Mucosa of rectum (tissue), 2 donors: ENCODE measurements at regions not wholly inside any gene's neighbourhood (a gene's known extent, or its start where the extent isn't known, plus 50 kb on each side); places are given as distances from the start of the nearest gene placed in this dataset.
A peak's percentile ranks its signal among the peaks of the same experiment; 100 is the strongest.

Experiments used
- H3K27ac ChIP-seq, 2 donors: one replicate each; pipeline ENCODE4 v1.7.0; 2013; ENCODE audit warnings: inconsistent platforms in 2 of 2, low read depth in 2 of 2, low read length in 2 of 2
- H3K27me3 ChIP-seq, 2 donors: one replicate each; pipeline ENCODE4 v1.7.0; 2013; ENCODE audit warnings: low read length in 2 of 2; ENCODE audit not compliant: control insufficient read depth in 2 of 2, insufficient read depth in 2 of 2
- H3K36me3 ChIP-seq, 2 donors: one replicate each; pipeline ENCODE4 v1.7.0; 2013; ENCODE audit warnings: low read length in 2 of 2; ENCODE audit not compliant: control insufficient read depth in 2 of 2, insufficient read depth in 2 of 2
- H3K4me1 ChIP-seq, 2 donors: one replicate each; pipeline ENCODE4 v1.7.0; 2013; ENCODE audit warnings: low read length in 2 of 2, mild to moderate bottlenecking in 1 of 2; ENCODE audit not compliant: control insufficient read depth in 2 of 2, insufficient read depth in 2 of 2
- H3K4me3 ChIP-seq, 2 donors: one replicate each; pipeline ENCODE4 v1.7.0; 2013; ENCODE audit warnings: low read length in 2 of 2
- H3K9ac ChIP-seq, 2 donors: one replicate each; pipeline ENCODE4 v1.7.0; 2013; ENCODE audit warnings: low read length in 2 of 2, low read depth in 1 of 2, mild to moderate bottlenecking in 1 of 2
- H3K9me3 ChIP-seq, 2 donors: one replicate each; pipeline ENCODE4 v1.7.0; 2013; ENCODE audit warnings: low read length in 2 of 2; ENCODE audit not compliant: control insufficient read depth in 2 of 2
- donor health status: healthy.
- donor health status: Normal muscosa, but diverticular disease.

GRCh38 chr4:101451086-101451485 is 103.8 kb upstream of the PPP3CA start:
- H3K27me3 ChIP-seq: no peaks in the 10 kb centered on the region
- H3K4me1 ChIP-seq: no peaks in the 10 kb centered on the region

GRCh38 chr4:101441446-101441845 is 94.1 kb upstream of the PPP3CA start:
- H3K36me3 ChIP-seq: no peaks in the 10 kb centered on the region
- no peak overlapping the region for H3K4me3 ChIP-seq
- no peaks in the 10 kb centered on the region for H3K27me3 ChIP-seq
- no peak overlapping the region for H3K9ac ChIP-seq
- H3K4me1 ChIP-seq: no peaks in the 10 kb centered on the region
- H3K9me3 ChIP-seq: no peaks in the 10 kb centered on the region
- no peak overlapping the region for H3K27ac ChIP-seq

More at GRCh38 chr4:101451086-101451485, 103.8 kb upstream of the PPP3CA start:
- no peak overlapping the region for H3K27ac ChIP-seq
- H3K9ac ChIP-seq: no peak overlapping the region
- no peaks in the 10 kb centered on the region for H3K36me3 ChIP-seq
- no peak overlapping the region for H3K4me3 ChIP-seq
- H3K9me3 ChIP-seq: no peaks in the 10 kb centered on the region

- no peaks in the 10 kb centered on the region for H3K9me3 ChIP-seq
- no peaks in the 10 kb centered on the region for H3K36me3 ChIP-seq
- H3K4me3 ChIP-seq: no peak overlapping the region
- no peak overlapping the region for H3K9ac ChIP-seq
- no peaks in the 10 kb centered on the region for H3K27me3 ChIP-seq
- H3K4me1 ChIP-seq: no peaks in the 10 kb centered on the region
- no peak overlapping the region for H3K27ac ChIP-seq
Observed at GRCh38 chr4:101439926-101440325, 92.6 kb upstream of the PPP3CA start.

GRCh38 chr4:101421386-101421785 is 74.1 kb upstream of the PPP3CA start:
- Histone ChIP-seq H3K27ac (no peak overlapping the region), H3K4me3 (no peak overlapping the region), H3K9ac (no peak overlapping the region), H3K4me1 (peaks cover 4 to 9% of the 10 kb centered on the region in 2 donors), H3K27me3 (no peaks in the 10 kb centered on the region), H3K9me3 (no peaks in the 10 kb centered on the region), H3K36me3 (no peaks in the 10 kb centered on the region)

- peaks cover 4 to 9% of the 10 kb centered on the region in 2 donors for H3K4me1 ChIP-seq
- no peaks in the 10 kb centered on the region for H3K36me3 ChIP-seq
- no peak overlapping the region for H3K27ac ChIP-seq
- no peaks in the 10 kb centered on the region for H3K27me3 ChIP-seq
- no peaks in the 10 kb centered on the region for H3K9me3 ChIP-seq
- H3K4me3 ChIP-seq: no peak overlapping the region
- H3K9ac ChIP-seq: no peak overlapping the region
Observed at GRCh38 chr4:101420661-101421060, 73.3 kb upstream of the PPP3CA start.

GRCh38 chr4:101419336-101420135 is 72.2 kb upstream of the PPP3CA start:
- H3K4me3 ChIP-seq: peak overlapping the region in 1 of 2 donors; percentile 0
- peak overlapping the region in 1 of 2 donors; percentile 13 for H3K27ac ChIP-seq

GRCh38 chr4:101418466-101418865 is 71.1 kb upstream of the PPP3CA start:
- Histone ChIP-seq H3K27me3 (no peaks in the 10 kb centered on the region), H3K4me3 (no peak overlapping the region), H3K9me3 (no peaks in the 10 kb centered on the region), H3K9ac (no peak overlapping the region), H3K36me3 (no peaks in the 10 kb centered on the region), H3K4me1 (peaks cover 4 to 9% of the 10 kb centered on the region in 2 donors), H3K27ac (no peak overlapping the region)

More at GRCh38 chr4:101419336-101420135, 72.2 kb upstream of the PPP3CA start:
- Histone ChIP-seq H3K9me3 (no peaks in the 10 kb centered on the region), H3K9ac (no peak overlapping the region), H3K4me1 (peaks cover 4 to 9% of the 10 kb centered on the region in 2 donors), H3K36me3 (no peaks in the 10 kb centered on the region), H3K27me3 (no peaks in the 10 kb centered on the region)

- Histone ChIP-seq H3K36me3 (no peaks in the 10 kb centered on the region), H3K9me3 (no peaks in the 10 kb centered on the region)
Observed at GRCh38 chr4:101418055-101418454, 70.7 kb upstream of the PPP3CA start.

GRCh38 chr4:101417046-101417445 is 69.7 kb upstream of the PPP3CA start:
- Histone ChIP-seq H3K27ac (no peak overlapping the region), H3K9me3 (no peaks in the 10 kb centered on the region), H3K9ac (no peak overlapping the region), H3K27me3 (no peaks in the 10 kb centered on the region), H3K36me3 (no peaks in the 10 kb centered on the region), H3K4me1 (peaks cover 4 to 9% of the 10 kb centered on the region in 2 donors), H3K4me3 (no peak overlapping the region)

More at GRCh38 chr4:101418055-101418454, 70.7 kb upstream of the PPP3CA start:
- H3K27me3 ChIP-seq: no peaks in the 10 kb centered on the region
- no peak overlapping the region for H3K9ac ChIP-seq
- peaks cover 4 to 9% of the 10 kb centered on the region in 2 donors for H3K4me1 ChIP-seq
- H3K4me3 ChIP-seq: no peak overlapping the region
- no peak overlapping the region for H3K27ac ChIP-seq

- Histone ChIP-seq H3K27me3 (no peaks in the 10 kb centered on the region), H3K4me1 (peaks cover 4 to 9% of the 10 kb centered on the region in 2 donors), H3K27ac (no peak overlapping the region), H3K4me3 (no peak overlapping the region), H3K36me3 (no peaks in the 10 kb centered on the region), H3K9me3 (no peaks in the 10 kb centered on the region), H3K9ac (no peak overlapping the region)
Observed at GRCh38 chr4:101415962-101416361, 68.6 kb upstream of the PPP3CA start.
